ENCODE measurements at regions not wholly inside any gene's neighbourhood (a gene's known extent, or its start where the extent isn't known, plus 50 kb on each side); places are given as distances from the start of the nearest gene placed in this dataset.

DNA sequence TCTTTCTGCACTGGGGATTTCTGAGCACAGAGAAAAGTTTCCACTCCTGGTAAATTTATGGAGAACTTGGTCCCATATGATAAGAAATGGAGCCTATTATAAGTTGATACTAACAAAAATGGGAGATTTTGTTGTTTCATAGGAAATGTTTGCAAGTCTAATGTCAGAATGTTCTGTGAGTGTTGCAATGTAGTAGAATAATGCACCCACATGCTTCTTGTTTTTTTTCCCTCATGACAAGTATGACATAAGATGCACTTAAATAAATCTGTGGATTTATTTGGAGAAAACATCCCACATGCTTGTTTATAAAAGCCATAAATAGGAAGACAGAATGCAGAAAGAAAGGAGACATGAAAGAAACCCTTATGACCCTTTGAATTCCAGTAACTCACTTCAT lies 50.8 kb upstream of the KCNJ6 start:
- no peak for DNase-seq

DNA sequence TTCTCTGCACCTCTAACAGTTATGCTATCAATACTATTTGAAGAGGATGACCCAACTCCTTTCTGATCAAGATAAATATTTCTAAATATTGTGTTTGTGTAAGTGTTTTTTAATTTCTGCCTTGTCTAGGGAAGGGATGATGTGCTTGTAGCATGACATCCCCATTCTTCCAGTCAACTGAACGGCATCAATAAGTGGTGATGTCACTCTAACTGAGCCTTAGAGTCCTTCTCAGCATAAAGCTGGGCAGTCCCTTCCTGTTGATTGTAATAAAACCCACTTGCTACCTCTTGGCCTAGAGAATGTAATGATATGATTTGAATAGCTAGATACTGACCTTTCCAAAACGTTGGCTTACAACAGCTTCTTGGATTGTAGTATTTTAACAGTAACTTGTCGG lies 52.5 kb upstream of the KCNJ6 start:
- no peak for DNase-seq

DNA sequence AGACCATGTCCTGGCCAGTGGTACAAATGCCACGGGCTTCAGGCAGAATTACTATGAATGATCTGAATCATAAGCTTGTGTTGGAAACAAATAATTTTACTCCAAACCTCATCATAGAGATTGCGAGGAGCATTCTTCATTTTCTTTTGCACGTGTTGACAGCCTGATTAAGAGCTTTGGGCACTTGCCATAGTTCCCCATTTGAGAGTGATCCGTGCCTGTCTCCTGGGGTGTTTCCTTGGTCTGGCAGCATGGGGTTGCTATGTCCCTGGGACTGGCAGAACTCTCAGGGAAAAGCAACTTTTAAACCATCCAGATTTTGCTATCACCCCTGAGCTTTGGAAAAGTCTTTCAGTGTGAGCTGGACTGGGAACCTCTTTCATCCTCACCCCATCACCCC lies 54.3 kb upstream of the KCNJ6 start:
- DNase-seq, result no peak

DNA sequence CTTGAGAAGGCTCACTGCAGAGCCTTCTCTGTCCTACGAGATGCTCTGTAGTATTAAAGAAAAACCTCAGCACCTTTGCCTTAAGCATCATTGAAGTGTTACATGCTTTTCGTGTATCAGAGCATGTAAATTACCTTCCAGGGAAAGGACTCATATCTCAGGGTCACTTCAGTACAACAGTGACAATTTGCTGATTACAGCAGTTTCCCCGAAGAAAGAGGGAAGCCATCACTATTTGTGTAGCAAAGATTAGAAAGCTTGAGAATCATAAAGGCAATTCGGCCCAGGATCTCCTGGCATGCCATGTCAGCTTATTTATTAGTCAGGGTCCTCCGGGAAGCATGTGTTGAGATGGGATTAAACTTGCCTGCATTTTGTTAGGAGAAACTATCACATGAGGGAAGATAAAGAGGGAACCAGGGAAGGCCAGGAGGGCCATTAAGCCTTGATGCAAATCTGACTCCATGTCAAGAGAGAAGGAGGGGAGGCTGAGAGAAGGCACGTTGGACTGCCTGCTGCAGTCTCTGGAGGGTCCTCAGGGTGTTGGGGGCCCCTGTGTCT lies 55.2 kb upstream of the KCNJ6 start:
- DNase-seq, result no peak

DNA sequence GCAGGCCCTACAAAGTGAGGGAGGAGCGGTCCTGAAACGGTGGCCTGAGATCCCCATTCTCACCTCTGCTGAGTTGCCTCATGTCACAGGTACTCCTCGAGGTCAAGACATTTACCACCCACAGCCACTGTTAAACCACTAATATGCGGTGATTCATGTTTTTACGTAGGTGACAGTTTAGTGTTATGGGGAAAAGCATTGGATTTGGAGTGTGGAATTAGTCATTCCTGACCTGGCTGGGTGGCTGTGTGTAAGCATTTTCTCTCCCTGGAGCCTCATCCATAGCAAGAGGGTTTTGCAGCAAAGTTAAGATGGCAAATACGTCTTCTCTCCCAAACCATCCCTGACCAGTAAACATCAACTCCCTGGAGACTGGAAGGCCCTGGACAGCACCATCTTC lies 57.8 kb upstream of the KCNJ6 start:
- DNase-seq, result no peak

DNA sequence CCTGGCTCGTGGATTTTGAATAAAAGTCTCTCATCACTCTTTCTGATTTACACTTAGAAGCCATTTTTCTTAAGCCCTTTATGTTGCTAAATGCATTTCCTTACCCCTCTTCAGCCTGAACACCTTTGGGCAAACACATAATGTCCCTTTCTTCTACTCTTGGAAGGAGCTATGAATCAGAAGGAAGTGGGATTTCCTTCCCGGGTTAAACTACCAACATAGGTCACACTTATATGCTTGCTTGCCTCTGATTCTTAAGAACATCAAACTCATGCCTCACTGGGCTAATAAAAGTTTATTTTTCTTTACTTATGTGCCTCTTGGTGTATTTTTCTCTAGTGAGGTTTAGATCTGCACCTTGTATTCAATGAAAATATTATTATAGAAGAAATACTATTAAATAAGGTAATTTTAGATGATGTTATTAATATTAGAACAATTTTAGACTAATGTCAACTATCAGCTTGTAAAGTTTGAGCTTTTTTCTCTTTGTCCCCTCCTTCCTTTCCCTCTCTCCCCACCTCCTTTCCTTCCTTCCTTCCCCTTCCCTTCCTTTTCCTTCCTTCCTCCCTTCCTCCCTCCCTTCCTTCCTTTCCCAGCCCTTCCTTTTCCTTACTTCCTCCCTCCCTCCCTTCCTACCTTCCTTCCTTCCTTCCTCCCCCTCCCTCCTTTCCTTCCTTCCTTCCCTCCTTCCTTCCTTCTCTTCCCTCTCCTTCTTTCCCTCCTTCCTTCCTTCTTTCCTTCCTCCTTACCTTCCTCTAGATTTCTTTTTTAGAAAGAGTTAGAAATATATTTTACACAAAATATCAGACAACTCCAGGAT lies 66.5 kb upstream of the KCNJ6 start:
- DNase-seq, result no peak

DNA sequence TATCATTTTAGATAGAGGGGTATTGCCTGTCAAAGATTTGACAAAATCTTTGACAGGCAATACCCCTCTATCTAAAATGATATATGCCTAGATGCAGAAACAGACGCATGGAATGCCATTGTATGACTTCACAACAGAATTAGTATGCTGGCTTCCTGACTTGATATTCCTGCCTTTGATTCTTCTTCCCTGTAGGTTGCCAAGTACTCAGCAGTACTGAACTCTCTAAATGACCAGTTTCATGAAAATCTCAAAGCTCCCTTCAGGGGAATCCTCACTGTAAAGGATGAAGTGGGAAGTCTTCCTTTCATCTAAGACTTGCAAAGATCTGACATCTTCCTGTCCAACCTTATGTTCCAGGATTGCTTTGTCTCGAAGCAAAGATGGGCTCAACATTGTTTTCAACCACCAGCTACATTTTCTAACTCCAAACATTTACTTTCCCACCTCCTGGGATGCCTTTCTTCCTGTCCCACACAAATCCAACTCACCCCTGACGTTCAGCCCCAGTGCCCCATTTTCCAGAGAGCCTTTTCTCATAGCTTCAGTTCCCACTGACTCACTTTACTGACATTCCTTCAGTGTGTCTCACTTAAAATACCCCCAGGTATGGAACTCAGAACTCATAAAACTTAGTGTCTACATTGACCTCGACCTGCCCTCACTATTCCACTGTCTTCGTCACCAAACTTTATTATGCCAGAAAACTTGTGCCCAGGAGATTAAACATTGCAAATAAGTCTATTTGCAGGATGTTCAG lies 67.3 kb upstream of the KCNJ6 start:
- DNase-seq, result no peak

DNA sequence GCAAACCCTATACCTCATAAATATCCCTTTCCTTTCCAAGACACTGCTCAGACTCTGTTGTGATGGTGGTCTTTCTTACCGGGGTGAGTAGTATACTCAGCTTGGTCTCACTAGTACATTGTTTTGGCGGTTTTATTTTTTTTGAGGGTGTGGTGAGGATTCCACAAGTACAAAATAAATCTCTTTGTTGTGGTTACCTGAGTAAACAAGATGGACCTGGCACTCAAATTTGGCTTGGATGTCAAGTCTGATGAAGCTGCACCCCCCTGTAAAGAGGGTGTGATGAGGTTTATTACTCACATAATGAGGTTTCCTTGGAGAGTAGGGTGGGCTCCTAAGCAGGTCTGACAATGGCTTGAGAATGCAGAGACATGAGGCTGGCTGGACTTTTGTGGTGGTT lies 68.2 kb upstream of the KCNJ6 start:
- DNase-seq, result peak; percentile 4

DNA sequence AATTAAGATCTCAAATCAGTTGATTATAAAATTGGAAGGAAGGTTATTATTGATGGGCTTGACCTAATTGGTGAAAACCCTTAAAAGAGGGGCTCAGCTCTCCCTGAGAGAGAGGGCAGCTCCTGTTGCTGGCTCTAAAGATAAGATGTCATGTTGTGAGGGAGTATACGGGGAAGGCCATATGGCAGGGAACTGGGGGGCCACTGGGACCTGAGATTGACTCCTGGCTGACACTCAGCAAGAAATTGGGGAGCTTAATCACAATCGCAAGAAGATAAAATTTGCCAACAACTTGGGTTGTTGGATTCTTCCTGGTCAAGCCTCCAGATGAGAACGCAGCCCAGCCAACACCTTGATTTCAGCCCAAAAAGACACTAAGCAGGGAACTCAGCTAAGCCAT lies 69.7 kb upstream of the KCNJ6 start:
- no peak for DNase-seq

DNA sequence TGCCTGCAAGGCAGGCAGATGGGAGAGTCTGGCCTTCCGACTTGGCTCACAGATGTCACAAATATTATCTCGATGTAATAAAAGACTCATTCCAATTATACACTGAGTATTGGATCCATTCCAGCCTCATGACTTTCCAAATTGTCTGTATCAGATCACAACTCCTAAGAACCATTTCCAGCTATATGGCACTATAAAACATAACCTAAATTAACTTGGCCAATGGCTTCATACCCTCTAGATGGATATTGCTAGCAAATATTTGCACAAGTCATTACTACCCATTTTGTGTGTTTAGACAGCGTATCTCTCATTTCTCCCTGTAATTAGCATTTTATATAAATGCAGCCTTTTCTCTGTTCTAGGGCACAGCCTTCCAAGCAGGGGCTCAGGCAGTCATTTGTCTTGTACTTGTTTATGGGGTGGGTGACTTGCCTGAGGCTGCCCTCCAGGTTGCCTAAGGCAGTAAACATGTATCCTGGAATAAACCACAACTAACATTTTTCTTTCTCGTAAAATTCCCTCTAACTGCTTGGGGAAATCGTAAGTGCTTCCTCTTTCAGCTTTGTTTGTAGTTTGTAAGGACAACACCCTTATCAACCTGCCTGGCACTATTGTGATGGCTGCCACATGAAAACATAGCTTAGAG lies 70.6 kb upstream of the KCNJ6 start:
- peak; percentile 97 for DNase-seq

DNA sequence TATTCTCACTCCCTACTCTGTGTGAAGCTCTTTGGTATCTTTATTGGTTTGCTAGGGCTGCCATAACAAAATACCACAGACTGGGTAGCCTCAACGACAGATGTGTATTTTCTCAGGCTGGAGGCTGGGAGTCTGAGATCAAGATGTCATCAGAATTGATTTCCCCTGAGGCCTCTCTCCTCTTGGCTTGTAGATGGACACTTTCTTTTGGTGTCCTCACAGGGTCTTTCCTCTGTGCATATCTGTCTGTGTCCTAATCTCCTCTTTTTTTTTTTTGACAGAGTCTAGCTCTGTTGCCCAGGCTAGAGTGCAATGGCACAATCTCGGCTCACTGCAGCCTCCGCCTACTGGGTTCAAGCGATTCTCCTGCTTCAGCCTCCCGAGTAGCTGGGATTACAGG lies 71.4 kb upstream of the KCNJ6 start:
- DNase-seq, result peak; percentile 44

DNA sequence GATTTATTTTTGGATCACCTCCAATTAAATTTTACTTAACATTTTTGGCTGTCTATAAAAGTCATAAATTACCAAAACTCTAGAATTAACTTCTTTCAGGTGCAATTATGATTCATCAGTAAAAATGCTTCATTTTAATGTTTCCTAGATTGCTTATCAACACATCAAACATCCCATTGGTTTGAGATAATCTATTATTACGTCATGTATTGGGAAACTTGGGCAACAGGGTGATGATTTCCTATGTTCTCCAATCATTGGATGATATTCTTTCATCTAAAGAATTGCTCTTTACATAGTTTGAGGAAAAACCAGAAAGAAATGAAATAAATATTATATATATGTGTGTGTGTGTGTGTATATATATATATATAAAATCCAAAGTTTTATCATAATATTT lies 76.8 kb upstream of the KCNJ6 start:
- no peak for DNase-seq

DNA sequence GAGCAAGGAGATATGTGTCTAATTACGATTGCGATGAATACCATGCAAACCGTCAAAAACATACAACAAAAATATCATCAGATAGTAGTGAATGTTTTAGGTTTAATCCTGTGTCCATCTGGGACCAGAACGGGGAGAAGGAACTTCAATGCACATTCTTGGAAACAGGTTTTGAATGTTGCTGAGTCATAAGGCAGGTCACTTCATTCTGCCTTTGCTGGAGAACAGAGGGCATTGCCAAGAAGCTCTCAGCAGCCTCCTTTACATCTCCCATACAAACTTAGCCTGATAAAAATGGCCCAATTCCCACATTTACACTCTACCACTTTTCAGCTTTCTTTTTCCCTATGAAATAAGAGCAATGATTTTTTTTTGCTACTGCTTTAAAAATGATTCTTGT lies 78.0 kb upstream of the KCNJ6 start:
- DNase-seq, result no peak

DNA sequence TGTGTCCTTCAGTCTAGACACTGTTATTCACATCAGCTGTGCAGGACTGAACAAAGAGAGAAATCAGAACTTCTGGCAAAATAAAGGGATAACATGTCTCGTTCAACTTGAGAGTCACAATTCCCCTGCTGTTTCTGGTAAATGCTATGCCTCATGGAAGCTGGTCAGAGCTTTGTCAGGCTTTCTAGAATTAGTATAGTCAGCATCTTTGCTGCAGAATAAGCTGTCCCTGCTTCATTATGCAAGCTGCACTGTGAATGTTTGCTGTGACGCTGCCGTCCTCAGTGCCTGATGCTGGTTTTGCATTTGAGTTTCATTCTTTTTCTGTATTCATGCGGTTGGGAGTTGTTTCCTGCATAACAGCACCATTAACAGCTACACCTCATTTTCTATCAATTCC lies 96.4 kb upstream of the KCNJ6 start:
- no peak for DNase-seq

DNA sequence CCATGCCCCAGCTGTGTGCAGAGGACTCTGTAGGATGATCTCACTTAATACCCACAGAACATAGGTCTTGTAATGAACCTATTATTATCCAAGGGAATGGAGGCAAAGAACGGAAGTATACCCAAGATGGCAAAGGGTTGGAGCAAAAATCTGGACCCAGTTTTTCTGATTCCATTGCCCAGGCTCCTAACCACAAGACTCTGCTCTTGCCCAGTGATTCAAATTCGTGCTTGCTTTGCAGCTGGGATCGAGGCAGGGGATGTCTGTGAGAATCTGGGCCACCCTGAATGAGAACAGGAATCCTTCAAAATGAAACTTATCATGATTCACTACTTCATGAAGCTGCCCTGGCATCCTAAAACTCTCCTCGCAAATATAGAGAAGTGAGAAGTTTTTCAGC lies 97.5 kb upstream of the KCNJ6 start:
- DNase-seq, result no peak

DNA sequence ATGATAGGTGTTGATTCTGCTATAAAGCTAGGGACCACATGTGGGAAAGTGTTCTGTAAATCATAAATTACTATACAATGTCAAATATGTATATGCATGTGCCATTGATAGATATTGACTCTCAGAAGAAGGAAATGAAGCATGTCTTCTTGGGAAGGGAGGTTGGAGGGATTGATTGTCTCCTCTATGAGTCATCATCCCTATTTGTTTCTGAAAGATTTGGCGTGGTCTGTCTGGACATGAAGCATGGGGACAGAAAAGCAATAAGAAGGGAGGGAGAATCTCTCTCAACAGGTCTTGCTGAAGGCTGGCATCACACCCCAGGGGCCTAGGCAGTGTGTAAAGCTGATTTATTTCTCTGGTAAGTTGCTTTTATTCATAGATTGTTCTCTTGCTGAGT lies 98.0 kb upstream of the KCNJ6 start:
- DNase-seq, result no peak

DNA sequence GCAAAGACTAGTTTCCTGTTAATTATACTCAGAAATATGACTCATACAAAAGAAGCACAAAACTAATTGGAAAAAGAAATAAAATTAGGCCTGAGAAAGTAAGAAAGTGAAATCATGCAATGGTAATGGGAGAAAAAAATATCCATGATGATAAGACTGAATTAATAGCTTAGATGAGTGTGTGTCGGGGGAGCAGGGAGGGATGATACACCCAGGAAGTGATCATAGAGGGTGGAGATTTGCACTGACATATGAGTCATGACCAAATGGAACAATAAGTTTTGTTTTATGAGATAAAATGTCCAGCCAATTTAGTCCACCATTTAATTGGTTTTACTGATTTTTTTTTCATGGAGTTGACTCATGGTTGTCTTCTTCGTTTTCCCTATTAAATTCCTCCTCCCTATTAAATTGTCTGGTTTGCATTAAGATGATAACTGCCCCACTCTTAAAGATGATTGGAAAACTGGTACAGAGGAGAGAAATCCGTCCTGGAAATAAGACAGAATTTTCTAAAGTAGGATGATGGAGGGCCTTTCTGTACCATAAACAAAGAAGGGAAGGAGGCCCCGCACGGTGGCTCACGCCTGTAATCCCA lies 111.7 kb upstream of the KCNJ6 start:
- no peak for DNase-seq

DNA sequence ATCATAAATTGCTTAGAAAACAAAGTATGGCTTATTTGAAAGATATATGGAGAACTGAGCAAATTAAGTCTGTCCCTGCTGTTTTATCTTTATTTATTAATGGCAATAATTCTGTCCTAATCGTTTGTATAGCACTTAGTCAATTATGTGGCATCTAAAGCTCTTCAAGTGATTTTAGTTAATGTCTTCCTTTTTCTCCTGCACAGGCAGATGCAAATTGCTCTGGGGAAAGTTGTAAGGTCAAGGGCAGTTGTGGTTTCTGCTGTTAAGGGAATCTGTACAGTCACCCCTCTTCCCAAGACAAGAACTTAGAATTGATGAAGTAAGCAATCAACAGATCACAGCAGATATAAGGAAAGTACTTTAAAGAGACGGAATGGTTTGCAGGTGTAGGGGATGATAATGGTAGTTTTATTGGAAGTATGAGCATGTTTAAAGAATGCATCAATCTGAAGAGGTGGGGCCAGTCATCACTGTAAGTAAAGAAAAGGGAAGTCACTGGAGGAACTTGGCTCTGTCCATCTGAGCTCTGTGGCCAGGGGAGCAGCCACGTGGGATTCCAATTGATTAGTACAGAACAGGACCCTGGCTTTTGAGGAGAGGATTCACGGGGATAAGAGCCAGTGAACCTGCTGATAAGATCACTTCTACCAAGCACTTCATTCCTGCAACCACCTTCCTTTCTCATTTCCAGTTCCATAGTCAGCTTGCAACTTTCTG lies 116.0 kb upstream of the KCNJ6 start:
- DNase-seq, result no peak

DNA sequence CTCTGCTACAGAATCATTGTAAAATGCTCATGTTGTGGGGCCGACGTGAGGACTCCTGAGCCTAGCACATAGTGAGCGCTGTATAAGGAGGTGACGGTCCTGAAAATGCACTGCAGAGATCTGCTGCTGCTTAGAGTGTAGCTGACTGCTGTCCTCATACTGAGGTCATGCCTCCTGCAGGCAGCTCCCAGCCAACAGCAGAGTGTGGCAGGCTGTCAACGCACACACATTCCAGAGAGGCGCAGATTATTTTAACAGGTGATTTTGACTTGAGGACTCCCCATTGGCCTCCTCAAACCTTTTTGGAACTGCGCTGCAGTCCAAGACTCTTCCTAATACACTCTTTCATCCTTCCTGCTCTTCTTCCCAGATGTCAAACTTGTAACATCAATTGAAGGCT lies 119.8 kb upstream of the KCNJ6 start:
- DNase-seq, result no peak

DNA sequence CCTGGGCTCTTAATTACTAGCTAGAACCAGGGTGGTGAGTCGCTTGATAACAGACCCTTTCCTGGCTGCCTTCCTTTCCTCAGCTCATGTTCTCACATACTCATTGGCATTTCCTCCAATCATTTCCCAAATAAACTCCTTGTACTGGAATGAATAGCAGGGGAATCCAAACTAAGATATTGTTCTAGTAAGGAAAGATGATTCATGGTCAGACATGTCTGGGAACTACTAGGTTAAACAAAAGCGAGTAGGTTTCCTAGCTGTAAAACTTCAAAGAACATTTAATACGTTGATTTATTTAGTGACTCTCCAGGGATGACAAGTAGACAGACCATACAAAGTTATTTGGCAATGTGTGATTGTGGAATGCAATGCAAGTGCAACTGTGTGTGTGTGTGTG lies 121.2 kb upstream of the KCNJ6 start:
- no peak for DNase-seq

DNA sequence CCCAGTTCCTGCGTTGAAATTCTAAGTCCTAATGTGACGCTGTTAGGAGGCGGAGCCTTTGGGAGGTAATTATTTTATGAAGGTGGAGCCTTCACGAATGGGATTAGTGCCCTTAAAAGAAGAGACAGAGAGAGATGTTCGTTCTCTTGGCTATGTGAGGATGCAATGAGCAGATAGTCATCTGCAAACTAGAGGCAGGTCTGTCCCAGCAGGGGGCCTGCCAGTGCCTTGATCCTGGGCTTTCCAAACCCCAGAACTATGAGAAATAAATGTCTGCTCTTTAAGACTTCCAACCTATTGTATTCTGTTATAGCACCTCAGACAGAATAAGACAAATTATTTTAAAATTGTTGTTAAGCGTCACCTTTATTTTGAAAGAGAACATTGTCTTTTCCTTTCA lies 123.1 kb upstream of the KCNJ6 start:
- DNase-seq, result no peak

DNA sequence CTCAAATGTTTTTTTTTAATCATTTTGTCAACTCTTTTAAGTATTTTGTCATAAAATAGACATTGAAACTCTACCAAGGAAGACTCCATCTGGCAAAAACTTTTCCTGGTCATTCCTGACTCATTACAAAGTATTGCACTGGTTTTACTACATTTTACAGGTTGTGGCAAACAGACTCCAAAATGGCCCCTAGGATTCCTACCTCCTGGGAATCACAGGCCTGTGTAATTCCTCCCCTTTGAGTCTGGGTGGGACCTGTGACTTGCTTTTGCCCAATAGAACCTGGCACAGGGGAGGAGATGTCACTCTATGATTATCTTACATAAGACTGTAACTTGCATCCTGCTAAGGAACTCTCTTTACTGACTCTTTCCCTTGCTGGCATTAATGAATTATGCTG lies 123.6 kb upstream of the KCNJ6 start:
- no peak for DNase-seq

DNA sequence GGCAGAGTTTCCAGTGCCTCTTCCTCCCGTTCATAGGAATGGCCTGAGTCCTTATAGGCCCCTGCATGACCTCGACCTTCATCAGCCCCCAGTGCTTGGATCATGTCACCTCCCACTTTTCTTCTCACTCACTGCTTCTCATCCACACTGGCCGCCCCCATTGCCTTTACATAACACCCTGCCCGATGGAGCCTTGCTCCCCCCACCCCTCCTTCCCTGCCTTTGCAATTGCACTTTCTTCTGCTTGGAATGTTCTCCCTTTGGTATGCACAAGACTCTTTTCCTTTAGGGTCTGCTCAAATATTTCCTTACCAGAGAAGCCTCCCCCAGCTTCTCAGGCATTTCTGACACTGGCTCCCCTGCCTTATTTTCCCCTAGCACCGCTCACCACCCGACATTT lies 125.2 kb upstream of the KCNJ6 start:
- no peak for DNase-seq

All from NCI-H2029 treated with DMSO at 0.1 percent for 48 hours (cell line).